DMS53 (cell line): ENCODE measurements at regions not wholly inside any gene's neighbourhood (a gene's known extent, or its start where the extent isn't known, plus 50 kb on each side); places are given as distances from the start of the nearest gene placed in this dataset.
A peak's percentile ranks its signal among the peaks of the same experiment; 100 is the strongest.

ENCODE experiments used
- DNase-seq: peaks from one replicate; lab custom pipeline; 2025; lab: John Stamatoyannopoulos, UW

DNA sequence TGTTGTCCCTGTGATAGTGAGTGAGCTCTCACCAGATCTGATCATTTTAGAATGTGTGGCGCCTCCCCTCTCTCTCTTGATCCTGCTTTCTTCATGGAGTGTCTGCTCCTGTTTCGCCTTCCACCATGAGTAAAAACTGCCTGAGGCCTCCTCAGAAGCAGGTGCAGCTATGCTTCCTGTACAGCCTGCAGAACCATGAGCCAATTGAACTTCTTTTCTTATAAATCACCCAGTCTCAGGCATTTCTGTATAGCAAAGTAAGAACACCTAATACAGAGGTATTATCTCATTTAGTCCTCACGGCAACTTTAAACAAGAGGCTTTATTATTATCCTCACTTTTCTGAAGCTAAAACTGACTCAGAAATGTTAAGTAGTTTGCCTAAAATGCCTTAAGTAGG is 81.3 kb upstream of the BTG1 start:
- DNase-seq: no peak

GRCh38 chr12:92226071-92226661 is 80.5 kb upstream of the BTG1 start:
- DNase-seq: no peak

DNA sequence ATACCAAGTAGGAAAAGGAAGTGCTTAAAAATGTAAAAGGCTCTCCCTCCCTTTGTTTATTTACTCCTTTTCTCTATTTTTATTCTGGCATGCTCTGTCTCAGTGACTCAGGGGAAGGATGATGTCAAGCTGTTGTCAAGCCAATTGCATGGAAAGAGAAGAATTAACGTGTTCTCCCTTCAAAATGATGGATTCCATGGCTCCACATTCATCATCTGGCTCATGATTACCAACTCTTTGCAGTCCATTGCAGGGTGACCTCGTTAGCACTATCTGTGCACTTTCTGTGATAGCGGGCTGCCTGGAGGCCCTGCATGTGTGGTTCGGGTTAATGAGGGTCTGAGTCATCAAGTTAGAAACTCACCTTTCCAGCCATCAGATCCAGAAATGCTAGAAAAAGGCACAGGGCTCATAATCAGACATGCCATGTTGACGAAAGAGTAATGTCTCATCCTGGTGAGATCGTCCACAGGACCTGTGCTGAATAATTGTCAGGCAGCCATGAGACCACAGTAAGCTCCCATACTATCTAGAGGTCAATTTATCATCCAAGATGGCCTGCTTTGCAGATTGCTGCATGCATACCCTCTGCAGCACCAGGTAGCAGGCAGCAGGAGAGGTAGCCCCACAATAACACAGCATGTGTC is 79.2 kb upstream of the BTG1 start:
- DNase-seq: peak; percentile 78

DNA sequence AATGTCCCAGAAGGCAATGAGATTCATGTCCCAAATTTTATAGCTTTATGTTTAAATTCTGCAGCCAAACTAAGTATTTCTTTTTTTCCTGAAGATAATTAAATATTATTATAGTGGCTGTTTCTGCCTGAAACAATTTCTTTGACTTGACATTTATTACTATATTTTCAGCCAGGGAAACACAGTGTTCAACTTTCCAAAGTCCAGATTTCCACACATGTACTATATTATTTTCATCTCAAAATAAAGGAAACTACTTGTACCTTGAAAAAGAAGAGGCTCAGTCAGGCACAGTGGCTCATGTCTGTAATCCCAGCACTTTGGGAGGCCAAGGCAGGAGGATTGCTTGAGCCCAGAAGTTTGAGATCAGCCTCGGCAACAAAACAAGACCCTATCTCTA is 77.8 kb upstream of the BTG1 start:
- DNase-seq: no peak

DNA sequence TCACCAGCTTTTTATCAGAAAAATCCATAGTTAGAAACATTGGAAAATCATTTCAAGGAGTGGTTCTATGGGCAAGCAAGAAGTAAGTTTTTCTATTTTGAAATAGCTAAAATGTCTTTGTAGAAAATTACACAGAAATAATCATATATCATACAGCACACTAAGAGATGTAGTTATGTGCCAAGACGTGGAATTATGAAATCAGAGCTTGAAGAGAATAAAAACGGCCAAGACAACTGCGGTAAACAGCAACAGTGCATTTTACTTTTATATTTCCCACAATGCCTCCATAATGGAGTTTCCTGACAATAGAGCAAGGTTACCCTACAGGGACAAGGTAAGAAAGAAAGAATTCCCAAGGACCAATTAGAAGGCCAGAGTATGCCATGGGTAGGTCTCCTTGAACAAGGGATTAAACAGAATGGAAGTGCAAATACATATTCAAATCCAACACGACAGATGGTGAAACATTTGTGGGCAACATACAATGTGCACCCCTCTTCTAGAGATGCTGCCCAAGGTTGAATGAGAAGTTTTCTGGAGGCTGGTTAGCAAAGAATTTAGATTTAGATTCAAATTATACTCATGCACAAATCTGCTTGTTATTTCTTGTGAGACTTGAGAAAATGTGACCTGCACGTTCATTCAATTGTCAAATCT is 76.1 kb upstream of the BTG1 start:
- no peak for DNase-seq

- DNase-seq: no peak
Observed at GRCh38 chr12:92218394-92219077, 72.9 kb upstream of the BTG1 start.

DNA sequence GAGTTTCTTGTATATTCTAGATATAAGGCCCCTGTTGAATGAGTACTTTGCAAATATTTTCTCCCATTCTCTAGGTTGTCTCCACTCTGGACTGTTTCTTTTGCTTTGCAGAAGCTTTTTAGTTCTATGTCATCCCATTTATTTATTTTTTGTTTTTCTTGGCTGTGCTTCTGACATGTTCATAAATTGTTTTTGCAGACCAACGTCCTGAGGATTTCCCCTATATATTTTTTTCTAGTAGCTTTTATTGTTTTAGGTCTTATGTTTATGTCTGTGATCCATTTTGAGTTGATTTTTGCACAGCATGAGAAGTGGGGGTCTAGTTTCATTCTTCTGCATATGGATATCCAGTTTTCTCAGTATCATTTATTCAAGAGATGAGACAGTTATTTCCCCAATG is 70.4 kb upstream of the BTG1 start:
- no peak for DNase-seq

GRCh38 chr12:92215358-92215757 is 69.7 kb upstream of the BTG1 start:
- DNase-seq: no peak

- no peak for DNase-seq
Observed at GRCh38 chr12:92213166-92213565, 67.5 kb upstream of the BTG1 start.

- no peak for DNase-seq
Observed at GRCh38 chr12:92210071-92210470, 64.4 kb upstream of the BTG1 start.

DNA sequence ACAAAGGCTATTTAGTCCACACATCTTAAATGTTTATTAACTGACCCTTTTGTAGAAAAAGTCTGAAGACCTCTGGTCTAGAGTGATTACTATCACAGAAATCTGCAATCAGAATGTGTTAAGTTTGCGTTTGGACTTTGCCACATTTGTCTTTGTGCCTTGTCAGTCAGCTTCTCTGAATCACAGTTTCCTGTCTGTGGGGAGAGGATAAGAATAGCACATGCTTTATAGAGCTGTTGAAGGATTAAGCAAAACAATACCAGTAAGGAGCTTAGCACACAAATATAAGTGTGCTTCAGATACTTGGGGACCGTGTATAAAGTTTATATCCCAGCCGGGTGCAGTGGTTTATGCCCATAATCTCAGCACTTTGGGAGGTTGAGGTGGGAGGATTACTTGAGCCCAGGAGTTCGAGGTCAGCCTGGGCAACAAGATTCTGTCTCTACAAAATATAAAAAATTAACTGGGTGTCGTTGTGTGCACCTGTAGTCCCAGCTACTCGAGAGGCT is 63.0 kb upstream of the BTG1 start:
- peak; percentile 86 for DNase-seq

DNA sequence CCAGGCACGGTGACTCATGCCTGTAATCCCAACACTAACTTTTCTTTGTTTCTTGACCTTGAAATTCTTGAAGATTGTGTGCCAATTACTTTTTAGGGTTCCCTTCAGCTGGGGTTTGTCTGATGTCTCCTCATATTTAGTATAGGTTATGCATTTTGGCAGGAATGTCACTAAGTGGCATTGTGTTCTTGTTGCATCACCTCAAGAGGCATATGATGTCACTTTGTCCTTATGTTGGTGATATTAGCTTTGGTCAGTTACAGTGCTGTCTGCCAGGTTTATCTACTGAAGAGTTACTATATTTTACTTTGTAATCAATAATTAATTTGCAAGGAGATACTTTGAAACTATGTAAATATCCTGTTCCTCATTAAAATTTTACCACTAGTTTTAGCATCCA is 61.0 kb upstream of the BTG1 start:
- peak; percentile 55 for DNase-seq

DNA sequence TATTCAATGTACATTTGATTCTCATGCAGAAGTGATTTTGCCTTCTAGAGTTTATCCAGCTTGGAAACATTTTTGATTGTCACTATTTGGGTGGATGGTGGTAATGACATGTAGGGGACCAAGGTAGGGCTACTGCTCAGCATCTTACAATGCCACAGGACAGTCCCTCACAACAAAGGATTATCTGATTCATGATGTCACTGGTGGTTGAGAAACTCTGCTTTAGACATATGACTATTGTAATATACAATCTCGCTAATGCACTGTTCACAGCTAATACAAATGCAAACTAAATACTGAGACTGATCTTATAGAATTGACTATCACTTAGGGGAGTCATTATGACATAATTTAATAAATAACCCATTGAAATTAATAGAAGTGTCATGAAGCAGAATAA is 60.4 kb upstream of the BTG1 start:
- no peak for DNase-seq

GRCh38 chr12:92199819-92200576 is 54.4 kb upstream of the BTG1 start:
- DNase-seq: no peak

- no peak for DNase-seq
Observed at GRCh38 chr12:92197815-92198214, 52.2 kb upstream of the BTG1 start.

- DNase-seq: no peak
Observed at GRCh38 chr12:92196368-92196767, 50.7 kb upstream of the BTG1 start.
